D721Med (cell line): ENCODE measurements at regions not wholly inside any gene's neighbourhood (a gene's known extent, or its start where the extent isn't known, plus 50 kb on each side); places are given as distances from the start of the nearest gene placed in this dataset.
"Not testable (repeated sequence)": the region's sequence is repeated elsewhere in the genome, so short reads cannot be mapped to it uniquely, and the experiment has no call there.

ENCODE experiments used
- DNase-seq: peaks from one replicate; pipeline ENCODE4 v3.0.0; 2011; ENCODE audit warnings: low spot score; ENCODE audit not compliant: insufficient read length
- FAIRE-seq: peaks from 2 replicates; lab custom pipeline; 2011; peaks lifted over from hg19 to GRCh38; lab: Jason Lieb, UNC
- TF ChIP-seq, protein P1 (sequence below): IDR thresholded peaks from 2 replicates; pipeline ENCODE4 v1.5.1; 2012; ENCODE audit warnings: mild to moderate bottlenecking, control low read depth; ENCODE audit not compliant: insufficient read depth; ENCODE audit errors: missing control alignments

DNA sequence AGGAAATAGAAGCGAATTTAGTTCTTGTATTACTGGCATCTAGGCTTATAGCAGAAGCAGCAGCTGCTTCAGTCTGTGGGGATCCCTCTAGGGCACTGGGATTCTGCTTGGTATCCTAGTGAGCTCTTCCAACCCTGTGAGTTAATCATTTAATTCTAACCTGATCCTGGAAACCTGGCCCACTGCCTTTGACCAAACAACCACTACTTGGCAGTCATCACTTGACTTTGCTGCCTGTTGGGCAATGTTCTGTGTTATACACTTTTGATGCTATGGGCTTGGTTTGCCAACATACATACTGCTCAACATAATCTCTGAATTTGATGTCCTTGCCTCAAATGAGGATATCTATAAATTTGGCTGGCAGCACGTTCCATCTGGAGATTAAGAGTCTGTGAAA, 813.4 kb downstream of the ANKRD7 start:
- TF ChIP-seq, protein P1, sequence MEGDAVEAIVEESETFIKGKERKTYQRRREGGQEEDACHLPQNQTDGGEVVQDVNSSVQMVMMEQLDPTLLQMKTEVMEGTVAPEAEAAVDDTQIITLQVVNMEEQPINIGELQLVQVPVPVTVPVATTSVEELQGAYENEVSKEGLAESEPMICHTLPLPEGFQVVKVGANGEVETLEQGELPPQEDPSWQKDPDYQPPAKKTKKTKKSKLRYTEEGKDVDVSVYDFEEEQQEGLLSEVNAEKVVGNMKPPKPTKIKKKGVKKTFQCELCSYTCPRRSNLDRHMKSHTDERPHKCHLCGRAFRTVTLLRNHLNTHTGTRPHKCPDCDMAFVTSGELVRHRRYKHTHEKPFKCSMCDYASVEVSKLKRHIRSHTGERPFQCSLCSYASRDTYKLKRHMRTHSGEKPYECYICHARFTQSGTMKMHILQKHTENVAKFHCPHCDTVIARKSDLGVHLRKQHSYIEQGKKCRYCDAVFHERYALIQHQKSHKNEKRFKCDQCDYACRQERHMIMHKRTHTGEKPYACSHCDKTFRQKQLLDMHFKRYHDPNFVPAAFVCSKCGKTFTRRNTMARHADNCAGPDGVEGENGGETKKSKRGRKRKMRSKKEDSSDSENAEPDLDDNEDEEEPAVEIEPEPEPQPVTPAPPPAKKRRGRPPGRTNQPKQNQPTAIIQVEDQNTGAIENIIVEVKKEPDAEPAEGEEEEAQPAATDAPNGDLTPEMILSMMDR: no peak
- no peak for DNase-seq
- FAIRE-seq: no peak

DNA sequence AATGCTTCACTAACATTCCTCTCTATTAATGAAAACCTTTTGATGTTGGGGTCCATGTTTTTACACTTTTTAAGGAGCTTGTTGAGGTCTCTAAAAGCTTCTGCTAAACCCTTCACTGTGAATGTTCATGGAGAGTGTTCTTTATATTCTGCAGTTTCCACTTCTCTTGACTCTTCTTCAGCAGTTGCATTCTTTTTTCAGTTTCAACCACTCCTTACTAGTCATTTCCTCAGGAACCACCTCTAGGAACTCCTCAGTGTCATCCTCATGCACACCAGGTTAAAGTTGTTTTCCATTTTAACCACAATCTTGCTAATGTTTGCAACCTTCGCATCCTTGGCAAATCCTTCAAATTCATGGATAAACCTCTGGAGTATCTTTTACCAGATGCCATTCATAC, 821.6 kb downstream of the ANKRD7 start:
- TF ChIP-seq, protein P1: no peak
- DNase-seq: no peak
- FAIRE-seq: no peak

DNA sequence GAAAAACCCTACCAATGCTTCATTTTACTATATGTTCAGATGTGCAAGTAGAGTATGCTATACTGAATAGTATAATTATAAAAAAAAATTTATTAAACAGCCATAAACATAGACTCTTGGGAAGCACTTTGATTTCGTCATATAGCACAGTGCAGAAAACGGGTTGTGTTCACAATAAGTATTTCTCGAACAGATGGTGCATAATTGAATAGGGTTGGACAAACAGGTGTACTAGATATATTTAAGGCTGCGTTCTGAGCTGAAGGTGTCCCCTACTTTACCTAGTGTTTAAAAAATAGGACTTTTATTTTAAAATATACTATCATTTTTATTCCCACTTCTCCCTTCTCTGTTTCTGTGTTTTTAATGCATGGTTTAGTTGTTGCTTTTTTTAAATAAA, 841.5 kb downstream of the ANKRD7 start:
- no peak for DNase-seq
- TF ChIP-seq, protein P1: no peak
- no peak for FAIRE-seq

DNA sequence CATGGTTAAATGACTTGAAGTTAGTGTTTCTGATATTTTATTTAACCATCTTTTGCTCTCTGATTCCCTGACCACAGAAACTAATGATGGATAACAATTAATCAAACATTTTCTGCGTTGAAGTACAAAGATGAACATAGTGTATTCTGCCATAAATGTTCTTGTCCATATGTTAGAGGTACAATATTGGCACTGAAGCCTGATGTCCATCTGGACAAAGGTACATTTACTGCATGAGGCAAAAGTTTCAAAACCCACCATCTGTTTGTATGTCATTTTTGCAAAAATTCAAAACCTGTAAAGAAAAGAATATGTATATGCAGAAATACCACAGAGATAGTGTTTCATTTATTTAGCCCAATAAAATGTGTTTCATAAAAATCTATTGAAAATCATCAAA, 861.5 kb downstream of the ANKRD7 start:
- DNase-seq (no peak), FAIRE-seq (no peak)
- TF ChIP-seq, protein P1: no peak

DNA sequence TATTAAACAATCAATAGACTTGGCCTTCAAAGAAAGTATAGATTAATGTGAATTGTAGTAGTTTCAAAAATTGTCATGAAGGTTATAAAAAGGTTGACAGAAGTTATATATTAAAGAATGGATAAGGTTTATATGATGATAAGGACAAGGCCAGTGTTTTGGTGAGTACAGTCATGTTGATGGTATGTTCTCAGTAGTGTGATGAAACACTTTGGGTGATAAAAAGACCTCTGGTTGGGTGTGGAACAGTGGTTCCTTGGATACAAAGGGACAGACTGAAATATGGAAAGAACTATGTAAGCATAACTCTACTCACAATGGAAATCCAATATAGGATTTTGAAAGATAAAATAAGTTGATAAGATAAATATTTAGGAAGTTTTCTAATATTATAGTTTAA, 866.3 kb downstream of the ANKRD7 start:
- TF ChIP-seq, protein P1: no peak
- FAIRE-seq (no peak), DNase-seq (no peak)

DNA sequence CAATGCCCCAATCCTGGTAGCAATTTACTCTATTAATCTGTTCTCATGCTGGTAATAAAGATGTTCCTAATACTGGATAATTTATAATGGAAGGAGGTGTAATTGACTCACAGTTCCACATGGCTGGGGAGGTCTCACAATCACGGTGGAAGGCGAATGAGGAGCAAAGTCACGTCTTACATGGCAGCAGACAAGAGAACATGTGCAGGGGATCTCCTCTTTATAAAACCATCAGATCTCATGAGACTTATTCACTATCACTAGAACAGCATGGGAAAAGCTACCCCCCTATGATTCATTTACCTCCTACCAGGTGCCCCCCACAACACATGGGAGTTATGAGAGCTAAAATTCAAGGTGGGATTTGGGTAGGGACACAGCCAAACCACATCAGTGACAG, 872.2 kb downstream of the ANKRD7 start:
- DNase-seq (no peak), FAIRE-seq (no peak)
- TF ChIP-seq, protein P1: no peak

DNA sequence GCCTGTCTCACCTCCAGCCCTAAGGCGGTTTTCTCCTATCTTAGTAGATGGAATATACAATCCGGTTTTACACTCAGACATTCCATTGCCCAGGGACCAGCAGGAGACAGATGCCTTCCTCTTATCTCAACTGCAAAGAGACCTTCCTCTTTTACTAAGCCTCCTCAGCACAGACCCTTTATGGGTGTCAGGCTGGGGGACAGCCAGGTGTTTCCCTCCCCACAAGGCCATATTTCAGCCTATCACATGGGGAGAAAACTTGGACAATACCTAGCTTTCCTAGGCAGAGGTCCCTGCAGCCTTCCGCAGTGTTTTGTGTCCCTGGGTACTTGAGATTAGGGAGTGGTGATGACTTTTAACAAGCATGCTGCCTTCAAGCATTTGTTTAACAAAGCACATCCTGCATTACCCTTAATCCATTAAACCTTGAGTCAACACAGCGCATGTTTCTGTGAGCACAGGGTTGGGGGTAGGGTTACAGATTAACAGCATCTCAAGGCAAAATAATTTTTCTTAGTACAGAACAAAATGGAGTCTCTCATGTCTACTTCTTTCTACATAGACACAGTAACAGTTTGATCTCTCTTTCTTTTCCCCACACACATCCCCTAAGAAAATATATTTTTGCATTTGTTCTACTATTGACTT, 876.2 kb downstream of the ANKRD7 start:
- not testable (repeated sequence) for DNase-seq

DNA sequence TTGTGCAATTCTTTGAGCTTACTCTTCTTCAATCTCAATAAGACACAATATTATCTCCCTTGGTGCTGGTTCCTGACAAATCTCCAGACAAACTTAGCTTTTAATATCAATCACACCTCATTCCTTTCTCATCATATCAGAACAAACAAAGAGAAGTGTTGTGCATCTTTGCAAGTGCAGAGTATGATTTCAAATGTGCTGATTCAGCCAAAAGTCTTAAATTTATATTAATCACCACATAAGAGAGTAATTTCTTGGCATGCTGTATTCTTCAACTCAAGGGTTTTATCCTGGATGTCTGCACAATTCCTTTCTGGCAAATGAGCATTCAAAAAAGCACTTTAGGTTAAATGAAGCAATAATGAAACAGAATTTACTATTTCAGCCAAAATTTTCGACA, 877.8 kb downstream of the ANKRD7 start:
- DNase-seq (no peak), FAIRE-seq (no peak)
- TF ChIP-seq, protein P1: no peak

More for the DNA sequence above, 876.2 kb downstream of the ANKRD7 start:
- not testable (repeated sequence) for FAIRE-seq
